ENCODE measurements at regions not wholly inside any gene's neighbourhood (a gene's known extent, or its start where the extent isn't known, plus 50 kb on each side); places are given as distances from the start of the nearest gene placed in this dataset.

- TF ChIP-seq, protein P1, sequence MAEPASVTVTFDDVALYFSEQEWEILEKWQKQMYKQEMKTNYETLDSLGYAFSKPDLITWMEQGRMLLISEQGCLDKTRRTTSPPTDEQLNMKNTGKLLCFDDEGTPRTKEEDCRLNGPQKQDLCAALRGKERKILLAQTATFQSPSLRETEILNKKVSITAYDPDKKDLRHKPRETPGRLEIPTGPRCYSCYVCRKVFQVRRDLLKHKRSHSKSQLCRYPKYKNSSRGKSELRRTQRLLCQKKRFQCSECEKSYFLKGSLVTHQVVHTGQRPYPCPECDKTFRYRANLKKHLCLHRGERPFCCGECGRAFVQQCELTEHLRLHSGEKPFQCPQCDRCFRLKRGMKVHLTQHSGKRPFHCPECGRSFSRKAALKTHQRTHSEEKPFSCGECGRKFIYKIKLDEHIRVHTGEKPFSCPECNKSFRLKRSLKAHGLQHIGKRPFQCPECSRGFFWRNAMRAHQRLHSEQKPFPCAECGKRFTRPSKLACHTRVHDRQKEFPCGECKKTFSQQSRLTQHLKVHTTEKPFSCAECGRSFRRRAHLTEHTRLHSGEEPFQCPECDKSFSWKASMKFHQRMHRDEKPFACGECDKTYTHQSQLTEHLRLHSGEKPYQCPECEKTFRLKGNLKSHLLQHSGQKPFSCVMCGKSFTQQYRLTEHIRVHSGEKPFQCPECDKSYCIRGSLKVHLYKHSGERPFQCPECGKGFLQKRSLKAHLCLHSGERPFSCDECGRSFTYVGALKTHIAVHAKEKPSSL (CRISPR knock-in tag; conservative IDR thresholded peaks at IDR 0.05), result no peak
These were observed 210.0 kb downstream of the FOXO1 start (continued) for GRCh38 chr13:40456397-40456953.

GRCh38 chr13:40456979-40457553, 209.4 kb downstream of the FOXO1 start:
- Mint-ChIP-seq H3K9me3 (no peaks in the 10 kb centered on the region), H3K27ac (no peak overlapping the region), H3K36me3 (no peaks in the 10 kb centered on the region), H3K4me3 (no peak overlapping the region), H3K27me3 (ENCODE audit: low read depth) (no peaks in the 10 kb centered on the region), H3K4me1 (no peaks in the 10 kb centered on the region)
- POLR2A ChIA-PET, result no interaction called here
- TF ChIP-seq NR2C2 (CRISPR knock-in tag; IDR thresholded peaks at IDR 0.05) (no peak), FOXJ3 (CRISPR knock-in tag; IDR thresholded peaks at IDR 0.05; ENCODE audit: borderline replicate concordance) (no peak), TEAD1 (CRISPR knock-in tag; IDR thresholded peaks at IDR 0.05) (no peak), SMAD3 (CRISPR knock-in tag; IDR thresholded peaks at IDR 0.05; ENCODE audit: borderline replicate concordance) (no peak), NFYB (CRISPR knock-in tag; conservative IDR thresholded peaks at IDR 0.05; ENCODE audit: low read depth) (no peak), MYBL2 (CRISPR knock-in tag; IDR thresholded peaks at IDR 0.05) (no peak), ESRRA (CRISPR knock-in tag; IDR thresholded peaks at IDR 0.05; ENCODE audit: borderline replicate concordance) (no peak), HMGA2 (CRISPR knock-in tag; IDR thresholded peaks at IDR 0.05) (no peak), CREB1 (CRISPR knock-in tag; IDR thresholded peaks at IDR 0.05) (no peak), ATF1 (CRISPR knock-in tag; IDR thresholded peaks at IDR 0.05) (no peak), MAX (CRISPR knock-in tag; IDR thresholded peaks at IDR 0.05) (no peak), ARID4B (CRISPR knock-in tag; IDR thresholded peaks at IDR 0.05; ENCODE audit: borderline replicate concordance) (no peak), CBFB (CRISPR knock-in tag; IDR thresholded peaks at IDR 0.05; ENCODE audit: low read depth) (no peak), ZNF232 (CRISPR knock-in tag; IDR thresholded peaks at IDR 0.05) (no peak), ZNF219 (CRISPR knock-in tag; IDR thresholded peaks at IDR 0.05; ENCODE audit: borderline replicate concordance) (no peak)
- TF ChIP-seq, protein P2, sequence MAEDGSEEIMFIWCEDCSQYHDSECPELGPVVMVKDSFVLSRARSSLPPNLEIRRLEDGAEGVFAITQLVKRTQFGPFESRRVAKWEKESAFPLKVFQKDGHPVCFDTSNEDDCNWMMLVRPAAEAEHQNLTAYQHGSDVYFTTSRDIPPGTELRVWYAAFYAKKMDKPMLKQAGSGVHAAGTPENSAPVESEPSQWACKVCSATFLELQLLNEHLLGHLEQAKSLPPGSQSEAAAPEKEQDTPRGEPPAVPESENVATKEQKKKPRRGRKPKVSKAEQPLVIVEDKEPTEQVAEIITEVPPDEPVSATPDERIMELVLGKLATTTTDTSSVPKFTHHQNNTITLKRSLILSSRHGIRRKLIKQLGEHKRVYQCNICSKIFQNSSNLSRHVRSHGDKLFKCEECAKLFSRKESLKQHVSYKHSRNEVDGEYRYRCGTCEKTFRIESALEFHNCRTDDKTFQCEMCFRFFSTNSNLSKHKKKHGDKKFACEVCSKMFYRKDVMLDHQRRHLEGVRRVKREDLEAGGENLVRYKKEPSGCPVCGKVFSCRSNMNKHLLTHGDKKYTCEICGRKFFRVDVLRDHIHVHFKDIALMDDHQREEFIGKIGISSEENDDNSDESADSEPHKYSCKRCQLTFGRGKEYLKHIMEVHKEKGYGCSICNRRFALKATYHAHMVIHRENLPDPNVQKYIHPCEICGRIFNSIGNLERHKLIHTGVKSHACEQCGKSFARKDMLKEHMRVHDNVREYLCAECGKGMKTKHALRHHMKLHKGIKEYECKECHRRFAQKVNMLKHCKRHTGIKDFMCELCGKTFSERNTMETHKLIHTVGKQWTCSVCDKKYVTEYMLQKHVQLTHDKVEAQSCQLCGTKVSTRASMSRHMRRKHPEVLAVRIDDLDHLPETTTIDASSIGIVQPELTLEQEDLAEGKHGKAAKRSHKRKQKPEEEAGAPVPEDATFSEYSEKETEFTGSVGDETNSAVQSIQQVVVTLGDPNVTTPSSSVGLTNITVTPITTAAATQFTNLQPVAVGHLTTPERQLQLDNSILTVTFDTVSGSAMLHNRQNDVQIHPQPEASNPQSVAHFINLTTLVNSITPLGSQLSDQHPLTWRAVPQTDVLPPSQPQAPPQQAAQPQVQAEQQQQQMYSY (CRISPR knock-in tag; IDR thresholded peaks at IDR 0.05), result no peak
- TF ChIP-seq, protein P3, sequence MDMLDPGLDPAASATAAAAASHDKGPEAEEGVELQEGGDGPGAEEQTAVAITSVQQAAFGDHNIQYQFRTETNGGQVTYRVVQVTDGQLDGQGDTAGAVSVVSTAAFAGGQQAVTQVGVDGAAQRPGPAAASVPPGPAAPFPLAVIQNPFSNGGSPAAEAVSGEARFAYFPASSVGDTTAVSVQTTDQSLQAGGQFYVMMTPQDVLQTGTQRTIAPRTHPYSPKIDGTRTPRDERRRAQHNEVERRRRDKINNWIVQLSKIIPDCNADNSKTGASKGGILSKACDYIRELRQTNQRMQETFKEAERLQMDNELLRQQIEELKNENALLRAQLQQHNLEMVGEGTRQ (CRISPR knock-in tag; IDR thresholded peaks at IDR 0.05), result no peak
- CTCF ChIA-PET, result no interaction called here
- peak; percentile 22; the same call in 1 of the 2 replicates for ATAC-seq
- no peak for DNase-seq (ENCODE audit: low spot score)
